ENCODE measurements at regions not wholly inside any gene's neighbourhood (a gene's known extent, or its start where the extent isn't known, plus 50 kb on each side); places are given as distances from the start of the nearest gene placed in this dataset.

DNA sequence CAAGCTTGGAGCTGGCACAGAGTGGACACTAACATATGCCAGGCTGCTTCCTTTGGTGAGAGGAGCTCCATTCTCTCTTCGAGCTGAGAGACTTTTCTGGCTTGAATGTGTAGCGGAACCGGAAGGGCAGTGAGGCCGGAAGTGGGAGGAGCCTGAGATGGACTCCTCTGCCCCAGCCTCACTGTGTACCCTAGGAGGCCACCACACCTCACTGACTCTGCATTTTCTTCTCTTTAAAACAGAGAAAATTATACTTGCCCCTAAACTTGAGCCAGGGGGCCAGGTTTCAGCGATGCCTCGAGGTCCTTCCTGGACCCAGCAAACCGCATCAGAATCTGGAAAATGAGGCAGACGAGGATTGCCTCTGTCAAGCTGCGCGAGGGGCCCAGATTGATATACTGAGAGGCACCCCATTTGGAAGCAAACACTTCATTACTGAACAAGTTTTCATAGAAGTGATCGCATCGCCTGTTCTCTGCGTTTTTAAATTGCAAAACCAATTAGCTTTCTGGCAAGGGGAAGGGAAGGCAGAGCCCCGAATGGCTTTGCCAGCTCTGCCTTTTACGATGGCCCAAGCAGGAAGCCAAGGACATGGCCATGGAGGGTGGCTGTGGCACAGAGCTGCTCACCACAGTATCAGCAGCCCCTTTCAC is 708.1 kb downstream of the PTPRU start:
- TF ChIP-seq, protein P1, sequence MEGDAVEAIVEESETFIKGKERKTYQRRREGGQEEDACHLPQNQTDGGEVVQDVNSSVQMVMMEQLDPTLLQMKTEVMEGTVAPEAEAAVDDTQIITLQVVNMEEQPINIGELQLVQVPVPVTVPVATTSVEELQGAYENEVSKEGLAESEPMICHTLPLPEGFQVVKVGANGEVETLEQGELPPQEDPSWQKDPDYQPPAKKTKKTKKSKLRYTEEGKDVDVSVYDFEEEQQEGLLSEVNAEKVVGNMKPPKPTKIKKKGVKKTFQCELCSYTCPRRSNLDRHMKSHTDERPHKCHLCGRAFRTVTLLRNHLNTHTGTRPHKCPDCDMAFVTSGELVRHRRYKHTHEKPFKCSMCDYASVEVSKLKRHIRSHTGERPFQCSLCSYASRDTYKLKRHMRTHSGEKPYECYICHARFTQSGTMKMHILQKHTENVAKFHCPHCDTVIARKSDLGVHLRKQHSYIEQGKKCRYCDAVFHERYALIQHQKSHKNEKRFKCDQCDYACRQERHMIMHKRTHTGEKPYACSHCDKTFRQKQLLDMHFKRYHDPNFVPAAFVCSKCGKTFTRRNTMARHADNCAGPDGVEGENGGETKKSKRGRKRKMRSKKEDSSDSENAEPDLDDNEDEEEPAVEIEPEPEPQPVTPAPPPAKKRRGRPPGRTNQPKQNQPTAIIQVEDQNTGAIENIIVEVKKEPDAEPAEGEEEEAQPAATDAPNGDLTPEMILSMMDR (IDR thresholded peaks at IDR 0.05): no peak
- no peak for TF ChIP-seq POLR2A (IDR thresholded peaks at IDR 0.05)
- no peak for TF ChIP-seq EP300 (IDR thresholded peaks at IDR 0.05)

All from ovary (tissue), 3 donors.